ENCODE measurements at regions not wholly inside any gene's neighbourhood (a gene's known extent, or its start where the extent isn't known, plus 50 kb on each side); places are given as distances from the start of the nearest gene placed in this dataset.

GRCh38 chr1:164971391-164971790, 385.1 kb downstream of the LMX1A start:
- no peak for DNase-seq (ENCODE audit: extremely low read depth, insufficient read length)
- Histone ChIP-seq H3K4me3 (replicated peaks; ENCODE audit: low read depth, low read length) (no peak overlapping the region), H3K36me3 (ENCODE audit: control insufficient read depth, insufficient read depth, low read length) (no peaks in the 10 kb centered on the region), H3K27me3 (replicated peaks; ENCODE audit: control insufficient read depth, insufficient read depth, low read length) (no peaks in the 10 kb centered on the region; the same call in 1 of the 2 replicates)
- TF ChIP-seq CTCF (IDR thresholded peaks at IDR 0.05; ENCODE audit: insufficient read depth, low read length, poor library complexity, severe bottlenecking) = no peak

- H3K4me3 ChIP-seq (replicated peaks; ENCODE audit: low read depth, low read length) = no peak overlapping the region
- H3K36me3 ChIP-seq (ENCODE audit: control insufficient read depth, insufficient read depth, low read length) = no peaks in the 10 kb centered on the region
- no peaks in the 10 kb centered on the region; the same call in 1 of the 2 replicates for H3K27me3 ChIP-seq (replicated peaks; ENCODE audit: control insufficient read depth, insufficient read depth, low read length)
- TF ChIP-seq CTCF (IDR thresholded peaks at IDR 0.05; ENCODE audit: insufficient read depth, low read length, poor library complexity, severe bottlenecking) = no peak
- no peak for DNase-seq (ENCODE audit: extremely low read depth, insufficient read length)
These were observed 387.3 kb downstream of the LMX1A start for GRCh38 chr1:164969253-164969652.

DNA sequence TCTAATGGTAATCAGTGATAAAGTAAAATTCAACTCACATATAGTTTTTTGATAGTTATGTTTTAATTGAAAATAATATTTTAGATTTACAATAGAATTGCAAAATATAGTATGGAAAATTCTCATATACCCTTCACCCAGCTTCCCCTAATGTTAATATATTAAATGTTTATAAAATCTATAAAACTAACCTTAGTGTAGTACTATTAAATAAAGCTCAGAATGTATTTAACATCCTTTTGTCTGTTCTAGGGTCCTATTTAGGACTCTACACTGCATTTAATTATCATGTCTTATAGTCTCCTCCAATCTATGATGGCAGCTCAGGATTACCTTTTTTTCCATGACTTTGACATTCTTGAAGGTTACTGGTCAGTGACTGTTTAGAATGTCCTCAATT, 389.2 kb downstream of the LMX1A start:
- DNase-seq (ENCODE audit: extremely low read depth, insufficient read length) = no peak
- no peaks in the 10 kb centered on the region for H3K36me3 ChIP-seq (ENCODE audit: control insufficient read depth, insufficient read depth, low read length)
- H3K4me3 ChIP-seq (replicated peaks; ENCODE audit: low read depth, low read length) = no peak overlapping the region
- TF ChIP-seq CTCF (IDR thresholded peaks at IDR 0.05; ENCODE audit: insufficient read depth, low read length, poor library complexity, severe bottlenecking) = no peak
- H3K27me3 ChIP-seq (replicated peaks; ENCODE audit: control insufficient read depth, insufficient read depth, low read length) = no peaks in the 10 kb centered on the region; the same call in 1 of the 2 replicates

DNA sequence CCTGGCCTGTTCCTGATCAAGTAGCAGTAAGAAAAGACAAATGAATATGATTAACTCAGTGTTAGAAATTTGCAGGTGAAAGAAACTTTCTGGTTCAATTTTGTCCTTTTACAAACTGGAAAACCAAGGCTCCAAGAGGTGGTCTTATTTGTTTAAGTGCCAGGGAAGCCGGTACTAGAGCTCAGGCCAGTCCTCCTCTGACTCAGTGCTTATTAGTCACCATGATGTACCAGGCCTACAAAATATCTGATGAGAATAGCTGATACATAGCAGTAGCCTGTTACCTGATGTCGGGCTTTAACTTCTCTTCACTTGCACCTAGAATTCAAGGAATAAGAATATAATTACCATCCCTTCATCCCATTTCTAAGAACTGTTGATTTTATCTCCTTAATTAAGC, 394.8 kb downstream of the LMX1A start:
- Histone ChIP-seq H3K36me3 (ENCODE audit: control insufficient read depth, insufficient read depth, low read length) (no peaks in the 10 kb centered on the region), H3K4me3 (replicated peaks; ENCODE audit: low read depth, low read length) (no peak overlapping the region), H3K27me3 (replicated peaks; ENCODE audit: control insufficient read depth, insufficient read depth, low read length) (no peaks in the 10 kb centered on the region)
- no peak for DNase-seq (ENCODE audit: extremely low read depth, insufficient read length)
- TF ChIP-seq CTCF (IDR thresholded peaks at IDR 0.05; ENCODE audit: insufficient read depth, low read length, poor library complexity, severe bottlenecking) = no peak

DNA sequence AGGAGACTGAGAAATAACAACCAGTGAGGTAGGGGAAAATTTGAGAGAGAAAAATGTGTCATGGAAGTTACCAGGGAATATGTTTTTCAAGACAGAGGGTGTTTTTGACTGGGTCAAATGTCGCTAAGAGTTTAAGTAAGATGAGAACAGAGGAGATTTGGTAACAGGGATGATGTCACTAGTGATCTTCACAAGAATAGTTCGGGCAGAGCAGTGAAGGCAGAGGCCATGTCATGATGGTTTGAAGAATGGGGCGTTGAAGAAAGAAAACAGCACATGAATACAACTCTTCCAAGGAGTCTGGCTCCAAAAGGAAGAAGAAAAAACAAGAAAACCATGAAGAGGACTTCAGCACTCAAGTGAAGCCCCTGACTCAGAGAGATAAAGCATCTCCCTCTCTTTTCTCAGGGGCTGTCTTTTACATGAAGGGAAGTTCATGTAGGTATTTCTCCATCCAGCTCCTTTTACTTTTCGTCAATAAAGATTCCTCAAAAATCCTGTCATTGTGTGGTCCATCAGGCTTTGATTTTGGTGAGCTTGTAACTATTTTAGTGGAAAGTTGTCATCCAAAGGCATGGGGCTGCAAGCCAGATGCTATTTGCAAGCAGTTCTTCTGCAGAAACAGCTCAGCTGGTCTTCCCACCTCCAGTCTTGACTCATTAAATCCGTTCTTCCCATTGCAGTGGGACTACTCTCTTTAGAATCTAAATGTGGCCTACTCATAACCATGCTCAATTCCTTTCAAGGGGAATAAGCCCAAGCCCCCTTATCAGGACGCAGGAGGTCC, 397.3 kb downstream of the LMX1A start:
- Histone ChIP-seq H3K27me3 (replicated peaks; ENCODE audit: control insufficient read depth, insufficient read depth, low read length) (no peaks in the 10 kb centered on the region), H3K4me3 (replicated peaks; ENCODE audit: low read depth, low read length) (no peak overlapping the region), H3K36me3 (ENCODE audit: control insufficient read depth, insufficient read depth, low read length) (no peaks in the 10 kb centered on the region)
- TF ChIP-seq CTCF (IDR thresholded peaks at IDR 0.05; ENCODE audit: insufficient read depth, low read length, poor library complexity, severe bottlenecking) = no peak
- no peak for DNase-seq (ENCODE audit: extremely low read depth, insufficient read length)

All from GM06990 (cell line).